Thyroid gland (tissue), 4 donors: ENCODE measurements at regions not wholly inside any gene's neighbourhood (a gene's known extent, or its start where the extent isn't known, plus 50 kb on each side); places are given as distances from the start of the nearest gene placed in this dataset.

Experiments used
- DNase-seq, 2 donors: peaks; one replicate each; pipeline ENCODE4 v3.0.0-alpha.2; 2019
- H3K27ac ChIP-seq, 3 donors: fragments of 200-600 bp; sonication (generic); 1 replicate in 2 of 3; 2 replicates in 1 of 3; pipeline ENCODE4 v1.5.1; 2016 to 2019; ENCODE audit warnings: mild to moderate bottlenecking in 1 of 3, moderate library complexity in 1 of 3
- H3K27me3 ChIP-seq: fragments of 200-600 bp; sonication (generic); one replicate; pipeline ENCODE4 v1.5.1; 2019
- H3K36me3 ChIP-seq, 2 donors: fragments of 200-600 bp; sonication (generic); one replicate each; pipeline ENCODE4 v1.5.1; 2016 to 2019
- H3K4me1 ChIP-seq, 2 donors: fragments of 200-600 bp; sonication (generic); one replicate each; pipeline ENCODE4 v1.5.1; 2017 to 2019
- H3K4me3 ChIP-seq, 3 donors: fragments of 200-600 bp; sonication (generic); replicated peaks in 1 of 3; 1 replicate in 2 of 3; 2 replicates in 1 of 3; pipeline ENCODE4 v1.5.1; 2016; ENCODE audit warnings: mild to moderate bottlenecking in 1 of 3
- H3K9me3 ChIP-seq: fragments of 200-600 bp; sonication (generic); one replicate; pipeline ENCODE4 v1.5.1; 2017
- POLR2A ChIP-seq, 2 donors: fragments of 450-650 bp; IDR thresholded peaks; one replicate each; pipeline ENCODE4 v1.6.1; 2017; ENCODE audit warnings: antibody characterized with exemption in 2 of 2, mild to moderate bottlenecking in 2 of 2, moderate library complexity in 1 of 2
- WGBS, 2 donors: methylation state at CpG; one replicate each; pipeline ENCODE4 v1.1.5; 2017; 5-methylcytosine and 5-hydroxymethylcytosine counted together
- intact Hi-C: fragments of 100-400 bp; cut with DNase I; formaldehyde crosslinking; loops from one replicate; pipeline ENCODE4 v1.15.1; 2023
- TF ChIP-seq, protein P1 (sequence below), 6 experiments: fragments of 200-600 bp in 3 of 6; fragments of 450-650 bp in 3 of 6; sonication (generic) in 3 of 6; IDR thresholded peaks; one replicate each; pipeline ENCODE4 v1.5.1; 2016 to 2019; ENCODE audit warnings: antibody characterized with exemption in 6 of 6, mild to moderate bottlenecking in 2 of 6, inconsistent platforms in 1 of 6, moderate library complexity in 1 of 6

DNA sequence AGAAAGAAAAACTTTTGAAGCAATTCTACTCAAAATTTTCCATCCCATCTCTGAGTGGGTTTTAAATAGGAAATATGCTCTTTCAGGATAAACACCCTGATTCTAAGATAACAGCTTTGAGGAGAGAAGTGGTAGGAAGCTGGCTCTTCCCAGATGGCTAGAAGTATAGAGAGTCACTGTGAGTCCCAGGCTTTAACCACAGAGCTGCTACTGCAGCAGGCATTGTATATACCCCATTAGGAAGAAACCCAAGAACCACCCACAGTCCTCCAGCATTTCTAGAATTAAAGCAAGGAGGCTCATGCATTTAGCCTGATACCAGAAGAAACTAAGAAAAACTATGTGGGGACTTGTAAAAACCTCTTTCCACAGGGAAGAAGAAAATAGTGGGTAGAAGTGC is 1405.6 kb upstream of the TENM4 start:
- TF ChIP-seq, protein P1, sequence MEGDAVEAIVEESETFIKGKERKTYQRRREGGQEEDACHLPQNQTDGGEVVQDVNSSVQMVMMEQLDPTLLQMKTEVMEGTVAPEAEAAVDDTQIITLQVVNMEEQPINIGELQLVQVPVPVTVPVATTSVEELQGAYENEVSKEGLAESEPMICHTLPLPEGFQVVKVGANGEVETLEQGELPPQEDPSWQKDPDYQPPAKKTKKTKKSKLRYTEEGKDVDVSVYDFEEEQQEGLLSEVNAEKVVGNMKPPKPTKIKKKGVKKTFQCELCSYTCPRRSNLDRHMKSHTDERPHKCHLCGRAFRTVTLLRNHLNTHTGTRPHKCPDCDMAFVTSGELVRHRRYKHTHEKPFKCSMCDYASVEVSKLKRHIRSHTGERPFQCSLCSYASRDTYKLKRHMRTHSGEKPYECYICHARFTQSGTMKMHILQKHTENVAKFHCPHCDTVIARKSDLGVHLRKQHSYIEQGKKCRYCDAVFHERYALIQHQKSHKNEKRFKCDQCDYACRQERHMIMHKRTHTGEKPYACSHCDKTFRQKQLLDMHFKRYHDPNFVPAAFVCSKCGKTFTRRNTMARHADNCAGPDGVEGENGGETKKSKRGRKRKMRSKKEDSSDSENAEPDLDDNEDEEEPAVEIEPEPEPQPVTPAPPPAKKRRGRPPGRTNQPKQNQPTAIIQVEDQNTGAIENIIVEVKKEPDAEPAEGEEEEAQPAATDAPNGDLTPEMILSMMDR (IDR thresholded peaks at IDR 0.05): no peak
- TF ChIP-seq POLR2A (IDR thresholded peaks at IDR 0.05): no peak
- intact Hi-C loops: no loop called here
- no peak for DNase-seq
- no peaks in the 10 kb centered on the region for H3K9me3 ChIP-seq
- H3K36me3 ChIP-seq: no peaks in the 10 kb centered on the region
- no peaks in the 10 kb centered on the region for H3K27me3 ChIP-seq
- no peak overlapping the region for H3K27ac ChIP-seq
- H3K4me1 ChIP-seq: no peaks in the 10 kb centered on the region
- H3K4me3 ChIP-seq: no peak overlapping the region

DNA sequence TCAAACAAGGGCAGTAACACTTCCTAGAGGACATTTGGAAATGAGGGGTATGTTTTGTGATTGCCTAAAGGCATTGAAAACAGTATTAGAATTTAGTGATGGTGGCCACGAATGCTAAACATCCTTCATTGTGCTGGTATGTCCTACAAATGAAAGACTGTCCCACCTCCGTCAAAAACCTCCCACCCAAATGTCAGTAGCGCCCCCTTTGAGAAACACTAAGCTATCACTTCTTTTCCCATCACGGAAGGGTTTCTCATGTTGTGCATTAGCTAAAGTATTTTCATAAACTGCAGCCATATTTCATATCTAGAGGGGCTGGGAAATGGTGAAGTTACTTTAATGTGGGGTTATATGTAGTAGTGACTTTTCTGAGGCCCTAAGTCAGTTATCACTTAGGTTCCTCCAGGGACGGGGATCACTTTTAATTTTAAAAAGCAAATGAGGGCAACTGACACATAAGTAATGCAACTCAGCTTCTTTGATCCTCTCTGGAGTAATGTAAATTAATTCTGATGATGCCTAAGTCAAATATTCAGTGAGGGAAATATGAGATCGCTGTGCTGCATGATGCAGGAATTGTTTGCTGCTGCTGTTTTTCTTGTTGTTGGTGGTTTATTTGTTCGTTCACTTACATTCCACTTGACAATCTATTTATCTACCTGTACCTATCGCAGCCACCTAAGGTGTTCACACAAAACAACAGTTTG is 1403.4 kb upstream of the TENM4 start:
- Histone ChIP-seq H3K4me1 (no peaks in the 10 kb centered on the region), H3K27ac (no peak overlapping the region), H3K4me3 (no peak overlapping the region), H3K36me3 (no peaks in the 10 kb centered on the region), H3K9me3 (no peaks in the 10 kb centered on the region), H3K27me3 (no peaks in the 10 kb centered on the region)
- no peak for DNase-seq
- intact Hi-C loops: no loop called here
- no peak for TF ChIP-seq POLR2A (IDR thresholded peaks at IDR 0.05)
- TF ChIP-seq, protein P1 (IDR thresholded peaks at IDR 0.05): no peak
- WGBS, 2 donors: 68 to 77% methylated on average over 8 of the region's 8 CpGs

DNA sequence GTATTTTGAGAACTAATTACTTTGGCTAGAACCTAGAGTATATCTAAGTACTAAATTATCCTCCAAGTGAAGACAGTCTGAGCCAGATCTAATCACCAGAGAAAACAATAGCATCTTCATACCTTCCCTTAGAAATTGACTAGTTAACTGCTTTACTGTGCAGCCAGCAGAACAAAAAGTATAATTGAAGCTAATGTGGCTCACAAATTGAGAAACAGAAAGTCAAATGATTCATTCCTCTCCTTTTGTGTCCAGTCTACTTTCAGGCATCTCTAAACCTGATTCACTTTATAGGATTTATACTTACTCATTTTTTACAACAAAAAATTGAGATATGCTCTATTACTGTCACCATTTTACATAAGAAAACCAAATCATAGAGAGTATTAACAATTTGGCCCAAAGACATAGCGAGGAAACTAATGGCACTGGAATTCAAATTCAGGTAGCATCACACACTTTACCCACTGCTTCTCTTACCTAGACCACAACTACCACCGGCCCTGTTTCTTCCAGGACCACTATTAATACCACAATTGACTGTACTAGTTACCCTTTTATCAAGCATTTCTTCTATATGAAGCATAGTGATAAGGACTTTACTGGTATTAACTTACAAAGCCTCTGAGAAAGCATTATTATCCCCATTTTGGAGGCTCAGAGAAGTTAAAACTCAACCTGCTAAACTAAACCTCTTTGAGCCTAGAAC is 1402.6 kb upstream of the TENM4 start:
- H3K27me3 ChIP-seq: no peaks in the 10 kb centered on the region
- H3K4me1 ChIP-seq: no peaks in the 10 kb centered on the region
- no peak for TF ChIP-seq POLR2A (IDR thresholded peaks at IDR 0.05)
- TF ChIP-seq, protein P1 (IDR thresholded peaks at IDR 0.05): no peak
- no peaks in the 10 kb centered on the region for H3K9me3 ChIP-seq
- intact Hi-C loops: no loop called here
- H3K27ac ChIP-seq: no peak overlapping the region
- DNase-seq: no peak
- no peak overlapping the region for H3K4me3 ChIP-seq
- 87 to 95% methylated on average over 2 of the region's 2 CpGs for WGBS, 2 donors
- H3K36me3 ChIP-seq: no peaks in the 10 kb centered on the region

DNA sequence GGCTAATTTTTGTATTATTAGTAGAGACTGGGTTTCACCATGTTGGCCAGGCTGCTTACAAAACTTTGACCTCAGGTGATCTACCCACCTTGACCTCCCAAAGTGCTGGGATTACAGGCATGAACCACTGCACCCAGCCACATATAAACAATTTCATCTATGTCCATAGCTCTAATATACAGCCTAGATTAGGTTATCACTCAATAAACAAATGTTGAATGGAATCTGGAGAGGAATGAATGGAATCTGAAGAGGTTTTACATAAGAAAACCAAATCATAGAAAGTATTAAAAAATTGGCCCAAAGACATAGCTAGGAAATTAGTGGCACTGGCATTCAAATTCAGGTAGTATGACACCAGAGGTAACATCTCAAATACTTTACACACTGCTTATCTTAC is 1401.4 kb upstream of the TENM4 start:
- no peaks in the 10 kb centered on the region for H3K36me3 ChIP-seq
- H3K27me3 ChIP-seq: no peaks in the 10 kb centered on the region
- no peak for DNase-seq
- H3K4me3 ChIP-seq: no peak overlapping the region
- no peaks in the 10 kb centered on the region for H3K4me1 ChIP-seq
- intact Hi-C loops: no loop called here
- H3K27ac ChIP-seq: no peak overlapping the region
- no peaks in the 10 kb centered on the region for H3K9me3 ChIP-seq
- TF ChIP-seq POLR2A (IDR thresholded peaks at IDR 0.05): no peak
- TF ChIP-seq, protein P1 (IDR thresholded peaks at IDR 0.05): no peak

DNA sequence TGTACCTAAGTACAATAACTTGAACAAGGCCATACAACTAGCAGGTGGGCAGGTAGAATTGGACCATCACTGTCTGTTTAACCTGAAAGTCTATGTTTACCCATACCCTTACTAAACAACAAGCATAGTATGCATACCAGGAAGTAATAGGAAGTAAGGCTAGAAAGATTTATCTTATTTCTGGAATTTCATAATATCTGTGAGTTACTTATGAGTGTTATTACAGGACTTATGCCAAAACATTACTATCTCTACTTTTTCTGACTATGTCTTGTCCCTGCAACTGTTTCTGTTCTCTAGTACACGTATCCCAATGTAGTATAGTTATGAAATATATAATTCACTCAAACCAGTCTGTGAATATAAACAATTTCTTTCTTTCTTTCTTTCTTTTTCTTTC is 1400.8 kb upstream of the TENM4 start:
- Histone ChIP-seq H3K27me3 (no peaks in the 10 kb centered on the region), H3K9me3 (no peaks in the 10 kb centered on the region), H3K4me3 (no peak overlapping the region), H3K4me1 (no peaks in the 10 kb centered on the region), H3K27ac (no peak overlapping the region), H3K36me3 (no peaks in the 10 kb centered on the region)
- TF ChIP-seq POLR2A (IDR thresholded peaks at IDR 0.05): no peak
- TF ChIP-seq, protein P1 (IDR thresholded peaks at IDR 0.05): no peak
- 78 to 83% methylated on average over 1 of the region's 1 CpG for WGBS, 2 donors
- intact Hi-C loops: no loop called here
- DNase-seq: no peak
